Thoracic aorta (tissue), 2 donors: ENCODE measurements at regions not wholly inside any gene's neighbourhood (a gene's known extent, or its start where the extent isn't known, plus 50 kb on each side); places are given as distances from the start of the nearest gene placed in this dataset.
"Not testable (repeated sequence)": the region's sequence is repeated elsewhere in the genome, so short reads cannot be mapped to it uniquely, and the experiment has no call there.

Experiments used
- ATAC-seq: fragments of 150-250 bp; one replicate; pipeline ENCODE4 v1.8.0; 2017; ENCODE audit warnings: low read depth; ENCODE audit not compliant: insufficient number of reproducible peaks, low FRiP score
- DNase-seq: peaks from one replicate; pipeline ENCODE4 v3.0.0-alpha.2; 2020; ENCODE audit warnings: low spot score
- H3K27ac ChIP-seq, 2 donors: fragments of 200-600 bp; sonication (generic); 1 replicate in 1 of 2; 2 replicates in 1 of 2; pipeline ENCODE4 v1.5.1; 2016; ENCODE audit warnings: mild to moderate bottlenecking in 2 of 2, moderate library complexity in 2 of 2
- H3K27me3 ChIP-seq: fragments of 200-600 bp; sonication (generic); replicated peaks from 2 replicates; pipeline ENCODE4 v1.6.0; 2016; ENCODE audit warnings: mild to moderate bottlenecking; ENCODE audit not compliant: insufficient read depth
- H3K36me3 ChIP-seq: fragments of 200-600 bp; sonication (generic); one replicate; pipeline ENCODE4 v1.5.1; 2016
- H3K4me1 ChIP-seq, 2 donors: fragments of 200-600 bp; sonication (generic); 1 replicate in 1 of 2; 2 replicates in 1 of 2; pipeline versions ENCODE4 v1.5.1 to v1.6.0; 2016; ENCODE audit warnings: low read depth in 2 of 2, mild to moderate bottlenecking in 1 of 2; ENCODE audit not compliant: control insufficient read depth in 1 of 2
- H3K4me3 ChIP-seq: fragments of 200-600 bp; sonication (generic); 2 replicates; pipeline ENCODE4 v1.5.1; 2016; ENCODE audit warnings: mild to moderate bottlenecking
- H3K9me3 ChIP-seq: fragments of 200-600 bp; sonication (generic); 2 replicates; pipeline ENCODE4 v1.5.1; 2016
- TF ChIP-seq, protein P1 (sequence below): fragments of 200-600 bp; sonication (generic); IDR thresholded peaks from one replicate; pipeline ENCODE4 v1.5.1; 2019; ENCODE audit warnings: antibody characterized with exemption

DNA sequence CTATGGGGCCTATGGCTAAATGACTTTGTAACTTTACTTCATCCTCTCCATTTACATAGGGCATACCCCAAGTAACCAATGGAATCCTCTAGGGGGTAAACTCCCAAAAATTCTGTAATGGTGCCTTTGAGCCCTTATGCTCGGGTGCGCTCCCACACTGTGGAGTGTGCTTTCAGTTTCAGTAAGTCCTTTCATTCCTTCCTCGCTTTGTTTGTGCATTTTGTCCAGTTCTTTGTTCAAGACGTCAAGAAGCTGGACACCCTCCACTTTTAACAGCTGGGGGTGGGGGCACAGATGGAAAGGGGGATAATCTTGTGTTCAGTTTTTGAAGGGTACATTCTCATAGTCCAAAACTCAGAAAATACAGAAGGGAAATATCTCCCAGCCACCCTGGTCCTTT is 84.4 kb upstream of the C2CD4B start:
- H3K36me3 ChIP-seq: no peaks in the 10 kb centered on the region
- H3K27ac ChIP-seq: no peak overlapping the region
- no peak for ATAC-seq
- no peaks in the 10 kb centered on the region for H3K27me3 ChIP-seq
- TF ChIP-seq, protein P1, sequence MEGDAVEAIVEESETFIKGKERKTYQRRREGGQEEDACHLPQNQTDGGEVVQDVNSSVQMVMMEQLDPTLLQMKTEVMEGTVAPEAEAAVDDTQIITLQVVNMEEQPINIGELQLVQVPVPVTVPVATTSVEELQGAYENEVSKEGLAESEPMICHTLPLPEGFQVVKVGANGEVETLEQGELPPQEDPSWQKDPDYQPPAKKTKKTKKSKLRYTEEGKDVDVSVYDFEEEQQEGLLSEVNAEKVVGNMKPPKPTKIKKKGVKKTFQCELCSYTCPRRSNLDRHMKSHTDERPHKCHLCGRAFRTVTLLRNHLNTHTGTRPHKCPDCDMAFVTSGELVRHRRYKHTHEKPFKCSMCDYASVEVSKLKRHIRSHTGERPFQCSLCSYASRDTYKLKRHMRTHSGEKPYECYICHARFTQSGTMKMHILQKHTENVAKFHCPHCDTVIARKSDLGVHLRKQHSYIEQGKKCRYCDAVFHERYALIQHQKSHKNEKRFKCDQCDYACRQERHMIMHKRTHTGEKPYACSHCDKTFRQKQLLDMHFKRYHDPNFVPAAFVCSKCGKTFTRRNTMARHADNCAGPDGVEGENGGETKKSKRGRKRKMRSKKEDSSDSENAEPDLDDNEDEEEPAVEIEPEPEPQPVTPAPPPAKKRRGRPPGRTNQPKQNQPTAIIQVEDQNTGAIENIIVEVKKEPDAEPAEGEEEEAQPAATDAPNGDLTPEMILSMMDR: no peak
- DNase-seq: no peak
- H3K4me3 ChIP-seq: no peak overlapping the region
- H3K9me3 ChIP-seq: no peaks in the 10 kb centered on the region
- H3K4me1 ChIP-seq: no peaks in the 10 kb centered on the region

DNA sequence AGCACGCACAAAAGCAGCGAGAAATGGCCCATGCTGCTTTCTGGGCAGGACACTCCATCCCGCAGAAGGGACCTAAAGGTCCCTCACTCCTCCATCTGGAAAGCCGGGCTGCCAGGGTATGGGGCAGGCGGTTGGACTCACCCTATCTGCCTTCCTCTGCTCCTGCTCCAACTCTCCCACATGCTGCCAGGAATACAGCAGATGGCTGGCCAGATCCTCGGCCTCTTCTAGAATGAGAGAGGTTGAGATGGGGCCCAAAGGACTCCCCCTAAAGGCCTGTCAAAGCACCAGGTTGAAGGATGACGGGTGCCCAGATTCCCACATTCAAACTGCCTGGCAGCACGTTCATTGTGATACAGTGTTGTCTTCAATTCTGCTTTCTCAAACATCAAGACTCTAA is 85.1 kb upstream of the C2CD4B start:
- Histone ChIP-seq H3K9me3 (no peaks in the 10 kb centered on the region), H3K27ac (no peak overlapping the region), H3K27me3 (no peaks in the 10 kb centered on the region), H3K4me3 (no peak overlapping the region), H3K4me1 (no peaks in the 10 kb centered on the region), H3K36me3 (no peaks in the 10 kb centered on the region)
- DNase-seq (no peak), ATAC-seq (no peak)
- TF ChIP-seq, protein P1: no peak

DNA sequence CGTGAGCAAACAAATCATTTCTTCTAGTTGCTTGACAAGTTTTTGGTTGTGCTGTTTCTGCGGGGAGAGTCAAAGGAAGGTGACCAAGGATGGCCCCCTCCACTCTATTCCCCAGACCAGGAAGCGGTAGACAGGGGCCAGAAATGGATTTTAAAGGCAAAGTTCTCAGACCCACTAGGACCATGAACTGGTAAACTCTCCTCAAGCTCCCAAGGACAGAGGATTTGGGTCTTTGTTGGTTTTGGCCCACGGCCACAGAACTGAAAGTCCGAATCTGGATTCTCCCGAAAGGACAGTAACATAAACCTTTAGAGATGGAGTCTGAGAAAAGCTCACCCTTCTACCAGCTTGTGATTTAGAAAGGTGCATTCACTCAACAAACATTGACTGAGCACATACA is 85.9 kb upstream of the C2CD4B start:
- Histone ChIP-seq H3K36me3 (no peaks in the 10 kb centered on the region), H3K27me3 (no peaks in the 10 kb centered on the region), H3K9me3 (no peaks in the 10 kb centered on the region), H3K4me3 (no peak overlapping the region), H3K4me1 (no peaks in the 10 kb centered on the region), H3K27ac (no peak overlapping the region)
- TF ChIP-seq, protein P1: no peak
- DNase-seq (no peak), ATAC-seq (no peak)

DNA sequence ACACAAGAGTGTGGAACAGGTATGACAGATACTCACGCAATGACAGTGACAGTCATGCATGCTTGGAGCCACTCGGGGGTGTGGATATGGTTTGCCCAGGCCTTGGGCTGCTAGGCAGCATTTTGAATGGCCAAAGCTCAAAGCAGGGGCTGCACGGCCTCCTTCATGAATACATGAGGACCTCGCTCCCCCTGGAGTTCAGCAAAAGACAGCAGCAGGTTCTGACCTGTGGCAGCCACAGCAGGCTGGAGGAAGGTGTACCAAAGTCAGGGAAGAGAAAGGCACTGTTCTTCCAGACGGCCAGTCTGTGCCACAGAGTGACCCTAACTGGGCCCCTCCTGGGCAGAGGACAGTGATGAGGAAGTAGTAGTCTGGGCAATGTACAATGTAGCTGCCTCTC is 88.2 kb upstream of the C2CD4B start:
- Histone ChIP-seq H3K27me3 (no peaks in the 10 kb centered on the region), H3K4me3 (no peak overlapping the region), H3K36me3 (no peaks in the 10 kb centered on the region), H3K4me1 (no peaks in the 10 kb centered on the region), H3K9me3 (no peaks in the 10 kb centered on the region), H3K27ac (no peak overlapping the region)
- ATAC-seq (no peak), DNase-seq (no peak)
- TF ChIP-seq, protein P1: no peak

DNA sequence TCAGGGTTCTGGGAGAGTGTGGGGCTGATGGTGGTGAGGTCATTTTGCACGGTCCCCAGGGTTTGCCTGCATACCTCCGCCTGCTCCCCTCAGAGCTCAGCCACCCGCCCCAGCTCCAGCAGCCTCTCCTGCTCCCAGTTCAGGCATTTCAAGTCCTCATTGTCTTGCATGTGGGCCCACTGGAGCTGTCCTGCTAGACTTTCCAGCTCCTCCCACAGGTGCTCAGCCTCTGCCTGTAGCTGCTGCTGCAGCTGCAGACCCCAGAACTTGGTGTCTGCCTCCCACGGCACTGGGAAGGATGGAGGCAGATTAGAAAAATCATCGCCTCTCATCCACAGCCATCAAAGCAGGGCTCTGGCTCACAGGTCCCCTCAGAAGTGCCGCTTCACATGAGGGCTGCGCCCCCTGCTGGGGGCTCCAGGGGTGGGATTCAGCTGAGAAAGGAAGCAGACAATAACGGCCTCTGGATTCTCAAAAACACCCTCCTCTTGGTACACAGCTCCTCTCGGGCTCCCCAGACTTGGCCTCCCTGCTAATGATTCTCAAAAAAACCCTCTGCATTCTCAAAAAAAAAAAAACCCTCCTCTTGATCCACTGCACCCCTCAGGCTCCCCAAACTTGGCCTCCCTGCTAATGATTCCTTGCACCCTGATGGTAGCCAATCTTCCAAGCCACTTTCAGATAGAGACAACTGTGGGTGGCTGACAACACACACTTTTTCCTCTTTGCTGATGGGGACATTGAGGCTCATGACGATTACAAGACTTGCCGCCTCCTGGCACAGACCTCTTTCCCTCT is 89.3 kb upstream of the C2CD4B start:
- H3K4me3 ChIP-seq: no peak overlapping the region
- no peaks in the 10 kb centered on the region for H3K27me3 ChIP-seq
- TF ChIP-seq, protein P1: peak; percentile 53
- H3K27ac ChIP-seq: no peak overlapping the region
- H3K4me1 ChIP-seq: no peaks in the 10 kb centered on the region
- no peak for DNase-seq
- H3K9me3 ChIP-seq: no peaks in the 10 kb centered on the region
- no peak for ATAC-seq
- no peaks in the 10 kb centered on the region for H3K36me3 ChIP-seq

DNA sequence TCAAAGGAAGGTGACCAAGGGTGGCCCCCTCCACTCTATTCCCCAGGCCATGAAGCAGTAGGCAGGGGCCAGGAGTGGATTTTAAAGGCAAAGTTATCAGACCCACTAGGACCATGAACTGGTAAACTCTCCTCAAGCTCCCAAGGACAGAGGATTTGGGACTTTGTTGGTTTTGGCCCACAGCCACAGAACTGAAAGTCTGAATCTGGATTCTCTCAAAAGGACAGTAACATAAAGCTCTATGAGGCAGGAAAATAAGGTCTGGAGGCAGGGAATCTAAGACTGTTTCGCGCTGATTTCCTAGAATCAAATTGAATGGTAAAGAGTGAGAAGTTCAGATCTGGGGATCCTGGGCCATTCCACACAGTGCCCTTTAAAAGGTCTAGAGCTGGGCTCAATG is 91.3 kb upstream of the C2CD4B start:
- DNase-seq, ATAC-seq, H3K4me1 ChIP-seq, H3K27me3 ChIP-seq, H3K4me3 ChIP-seq, H3K36me3 ChIP-seq, H3K27ac ChIP-seq, H3K9me3 ChIP-seq: not testable (repeated sequence)
